Cardiac muscle cell (in vitro differentiated cells and primary cell): ENCODE measurements at regions not wholly inside any gene's neighbourhood (a gene's known extent, or its start where the extent isn't known, plus 50 kb on each side); places are given as distances from the start of the nearest gene placed in this dataset.

Experiments
- DNase-seq, 2 donors: peaks; one replicate each; pipeline versions ENCODE4 v3.0.0 to v3.0.0-alpha.2; 2010 to 2017; ENCODE audit warnings: low read depth in 1 of 2, low spot score in 1 of 2
- H3K27ac ChIP-seq: fragments of 200-600 bp; sonication (generic); 2 replicates; pipeline ENCODE4 v1.5.1; 2016
- H3K27me3 ChIP-seq: fragments of 200-600 bp; sonication (generic); 2 replicates; pipeline ENCODE4 v1.6.0; 2016; ENCODE audit warnings: control low read depth
- H3K36me3 ChIP-seq: fragments of 200-600 bp; sonication (generic); 2 replicates; pipeline ENCODE4 v1.5.1; 2016; ENCODE audit warnings: control low read depth
- H3K4me1 ChIP-seq: fragments of 200-600 bp; sonication (generic); 2 replicates; pipeline ENCODE4 v1.8.1; 2017; ENCODE audit warnings: low read depth, mild to moderate bottlenecking, mixed run types
- H3K4me3 ChIP-seq: fragments of 200-600 bp; sonication (generic); 2 replicates; pipeline ENCODE4 v1.5.1; 2016; ENCODE audit warnings: mild to moderate bottlenecking
- H3K9me3 ChIP-seq: fragments of 200-600 bp; sonication (generic); 2 replicates; pipeline ENCODE4 v1.5.1; 2017; ENCODE audit warnings: low read depth, mild to moderate bottlenecking, control low read depth
- CTCF ChIP-seq: IDR thresholded peaks from 2 replicates; pipeline ENCODE4 v1.5.1; 2012; ENCODE audit warnings: low read depth, mild to moderate bottlenecking, low read length

- Histone ChIP-seq H3K27ac (no peak overlapping the region), H3K27me3 (no peaks in the 10 kb centered on the region), H3K4me1 (no peaks in the 10 kb centered on the region), H3K4me3 (no peak overlapping the region), H3K9me3 (no peaks in the 10 kb centered on the region), H3K36me3 (no peaks in the 10 kb centered on the region)
- TF ChIP-seq CTCF = no peak
- no peak for DNase-seq
These were observed 56.1 kb downstream of the MRPL57 start for GRCh38 chr13:21232599-21232998.

- no peak overlapping the region for H3K27ac ChIP-seq
- H3K27me3 ChIP-seq = no peaks in the 10 kb centered on the region
- H3K4me3 ChIP-seq = no peak overlapping the region
- H3K4me1 ChIP-seq = no peaks in the 10 kb centered on the region
- no peaks in the 10 kb centered on the region for H3K36me3 ChIP-seq
- no peaks in the 10 kb centered on the region for H3K9me3 ChIP-seq
- TF ChIP-seq CTCF = no peak
- no peak for DNase-seq
These were observed 56.6 kb downstream of the MRPL57 start for GRCh38 chr13:21233086-21233485.

GRCh38 chr13:21234526-21234925 is 58.1 kb downstream of the MRPL57 start:
- Histone ChIP-seq H3K9me3 (no peaks in the 10 kb centered on the region), H3K4me1 (no peaks in the 10 kb centered on the region), H3K36me3 (no peaks in the 10 kb centered on the region), H3K27ac (no peak overlapping the region), H3K27me3 (no peaks in the 10 kb centered on the region), H3K4me3 (no peak overlapping the region)
- no peak for TF ChIP-seq CTCF
- DNase-seq = no peak

GRCh38 chr13:21235174-21235573 is 58.7 kb downstream of the MRPL57 start:
- Histone ChIP-seq H3K27me3 (no peaks in the 10 kb centered on the region), H3K36me3 (no peaks in the 10 kb centered on the region), H3K27ac (no peak overlapping the region), H3K4me1 (no peaks in the 10 kb centered on the region), H3K9me3 (no peaks in the 10 kb centered on the region), H3K4me3 (no peak overlapping the region)
- no peak for TF ChIP-seq CTCF
- no peak for DNase-seq

- Histone ChIP-seq H3K9me3 (no peaks in the 10 kb centered on the region), H3K4me1 (no peaks in the 10 kb centered on the region), H3K36me3 (no peaks in the 10 kb centered on the region), H3K4me3 (no peak overlapping the region), H3K27ac (no peak overlapping the region), H3K27me3 (no peaks in the 10 kb centered on the region)
- TF ChIP-seq CTCF = no peak
- DNase-seq = no peak
These were observed 60.6 kb downstream of the MRPL57 start for GRCh38 chr13:21237081-21237480.

GRCh38 chr13:21238267-21238666 is 61.8 kb downstream of the MRPL57 start:
- H3K9me3 ChIP-seq = no peaks in the 10 kb centered on the region
- H3K36me3 ChIP-seq = no peaks in the 10 kb centered on the region
- H3K4me1 ChIP-seq = no peaks in the 10 kb centered on the region
- H3K4me3 ChIP-seq = no peak overlapping the region
- H3K27ac ChIP-seq = no peak overlapping the region
- DNase-seq = no peak
- no peaks in the 10 kb centered on the region for H3K27me3 ChIP-seq
- no peak for TF ChIP-seq CTCF
